GM19324 (cell line): ENCODE measurements at regions not wholly inside any gene's neighbourhood (a gene's known extent, or its start where the extent isn't known, plus 50 kb on each side); places are given as distances from the start of the nearest gene placed in this dataset.

ENCODE experiments used
- ATAC-seq: cut with Tn5 transposase; IDR thresholded peaks from one replicate; pipeline ENCODE4 v1.9.1; 2021; ENCODE audit warnings: mild to moderate bottlenecking, moderate library complexity; ENCODE audit not compliant: unreplicated experiment, low FRiP score

DNA sequence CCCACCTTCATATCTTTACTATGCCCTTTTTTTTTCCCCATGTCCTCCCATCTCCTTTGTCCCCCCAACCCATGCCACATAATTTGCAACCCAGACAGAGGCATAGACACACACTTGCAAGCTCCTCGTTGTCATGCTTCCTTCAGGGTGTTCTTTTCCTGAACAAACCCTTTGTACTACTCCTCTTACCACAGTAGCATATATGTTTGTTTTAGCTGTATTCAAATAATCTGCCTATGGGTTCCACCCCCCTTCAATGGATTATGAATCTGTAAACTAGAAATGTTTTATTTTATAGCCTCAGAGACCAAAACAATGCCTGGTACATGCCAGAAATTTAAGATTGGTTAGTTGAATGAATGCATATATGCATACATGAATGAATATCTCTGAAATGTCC, 307.1 kb upstream of the E2F7 start:
- no peak for ATAC-seq

GRCh38 chr12:77372026-77372425, 306.7 kb upstream of the E2F7 start:
- ATAC-seq: no peak

DNA sequence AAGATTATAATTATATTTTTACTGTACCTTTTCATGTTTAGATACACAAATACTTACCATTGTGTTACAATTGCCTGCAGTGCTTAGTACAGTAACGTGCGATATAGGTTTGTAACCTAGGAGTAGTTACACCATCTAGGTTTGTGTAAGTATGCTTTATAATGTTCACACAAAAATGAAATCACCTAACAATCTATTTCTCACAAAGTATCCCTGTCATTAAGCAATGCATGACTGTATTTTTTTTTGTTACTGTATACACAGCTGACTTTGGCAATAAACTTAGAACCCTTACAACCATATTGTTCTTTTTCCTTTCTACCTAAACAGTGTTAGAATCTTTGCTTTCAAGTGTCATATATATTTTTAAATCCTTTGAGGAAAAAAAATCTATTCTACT, 303.0 kb upstream of the E2F7 start:
- no peak for ATAC-seq

DNA sequence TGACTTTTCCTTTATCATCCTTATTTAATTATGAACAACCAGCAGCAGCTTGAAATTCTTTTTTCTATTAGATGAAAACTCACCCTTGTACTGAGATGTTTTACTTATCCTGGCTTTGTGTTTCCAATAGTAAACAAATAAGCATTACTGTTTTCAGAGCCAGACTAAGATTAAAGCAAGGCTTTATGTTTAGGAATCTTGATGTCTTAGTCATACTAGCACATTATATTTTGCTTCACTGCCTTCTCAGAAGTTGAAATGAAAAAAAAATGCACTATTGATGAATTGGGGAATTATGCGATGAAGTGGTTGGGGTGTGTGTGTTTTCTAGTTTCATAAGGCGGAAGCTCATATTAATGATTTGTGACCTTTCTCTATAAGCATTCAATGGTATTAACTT, 301.2 kb upstream of the E2F7 start:
- ATAC-seq: no peak

DNA sequence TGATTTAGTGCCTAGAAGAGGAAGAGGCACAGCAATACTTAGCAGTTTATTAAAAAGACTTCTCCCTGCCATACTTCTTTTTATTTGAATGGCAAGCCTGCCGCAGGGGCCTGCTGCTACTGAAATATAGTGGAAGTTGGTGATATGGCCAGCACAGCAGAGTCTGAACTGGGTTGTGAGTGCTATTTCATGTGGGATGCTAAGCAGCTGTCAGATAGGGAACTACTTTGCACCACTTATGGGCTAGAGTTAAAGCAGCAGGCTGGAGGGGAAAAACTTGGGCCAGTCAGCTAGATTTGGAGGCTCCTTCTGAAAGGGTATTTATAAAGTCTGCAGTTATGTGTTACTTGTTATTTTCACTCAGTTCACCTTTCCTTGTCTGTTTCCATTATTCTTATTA, 299.0 kb upstream of the E2F7 start:
- no peak for ATAC-seq

DNA sequence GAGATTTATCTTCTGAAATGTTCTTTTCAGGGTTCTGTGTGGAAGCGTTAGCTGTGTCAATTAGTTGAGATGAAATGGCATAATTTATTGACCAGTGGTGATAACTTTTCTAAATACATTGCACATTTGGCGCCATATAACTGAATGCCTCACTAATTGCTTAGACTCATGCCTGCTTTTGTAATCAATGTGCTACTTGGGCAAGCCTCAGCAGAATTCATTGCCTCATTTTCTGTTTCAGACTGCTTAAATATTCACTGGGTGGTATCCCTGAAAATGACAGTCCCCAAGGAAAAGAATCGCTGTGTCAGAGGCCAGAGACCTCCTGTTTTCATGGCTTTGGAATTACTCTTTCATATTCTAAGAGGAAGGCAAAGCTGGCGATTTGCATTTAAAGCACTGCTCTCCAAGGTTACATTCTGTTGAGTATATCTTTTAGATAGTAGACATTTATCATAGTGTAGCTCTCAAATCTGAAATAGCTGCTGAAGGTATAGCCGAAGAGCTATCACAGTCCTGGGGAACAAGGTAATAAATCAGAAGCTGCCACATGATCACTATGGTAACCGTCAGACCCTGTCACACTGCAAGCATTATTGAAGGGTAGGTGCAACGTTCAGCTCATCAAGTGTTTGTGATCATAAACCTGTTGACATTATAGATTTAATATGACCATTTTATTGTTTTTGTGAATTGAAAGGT, 297.3 kb upstream of the E2F7 start:
- ATAC-seq: no peak

DNA sequence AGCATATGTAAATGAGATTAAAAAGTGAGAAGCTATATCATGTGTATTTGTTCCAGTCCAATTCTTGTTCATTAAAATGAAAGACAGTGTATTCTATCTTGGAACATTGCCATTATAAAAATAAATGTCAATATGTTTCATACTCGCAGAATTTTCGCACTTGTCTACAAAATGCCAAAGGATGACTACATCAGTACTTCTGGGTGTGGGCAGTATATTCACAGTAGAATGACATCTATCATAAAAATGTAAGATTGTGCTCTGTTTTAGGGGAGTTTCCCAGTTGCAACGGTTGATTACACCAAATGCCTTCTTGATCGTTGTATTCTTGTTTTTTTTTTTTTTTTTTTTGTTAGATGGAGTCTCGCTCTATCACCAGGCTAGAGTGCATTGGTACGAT, 292.3 kb upstream of the E2F7 start:
- ATAC-seq: no peak

DNA sequence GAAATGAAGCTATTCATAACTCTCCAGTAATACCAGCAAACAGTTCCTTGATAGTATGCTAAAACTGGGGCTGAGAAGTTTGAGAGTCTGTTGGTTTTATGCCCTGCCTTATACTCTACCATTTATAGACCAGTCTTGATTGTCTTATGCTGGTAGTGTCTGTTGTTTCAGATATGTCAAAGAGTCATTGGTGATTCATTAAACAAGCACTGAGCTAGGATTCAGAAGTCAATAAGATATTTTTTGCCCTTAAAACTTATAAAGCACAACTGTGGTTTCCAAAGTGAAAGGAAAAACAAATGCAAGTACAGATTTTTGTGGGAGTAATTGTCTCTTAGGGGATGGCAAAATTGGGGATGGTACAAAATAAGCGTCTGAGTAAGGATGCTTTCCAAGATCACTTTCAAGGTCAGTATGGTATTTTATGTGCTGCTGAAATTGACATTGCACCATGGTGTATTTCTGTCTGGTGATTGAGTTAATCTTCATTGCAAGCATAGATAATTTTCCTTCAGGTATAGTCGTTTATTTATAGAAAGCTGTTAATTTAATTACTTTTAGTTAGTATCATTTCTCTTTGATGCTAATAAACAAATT, 289.5 kb upstream of the E2F7 start:
- ATAC-seq: no peak

GRCh38 chr12:77352946-77353345, 287.6 kb upstream of the E2F7 start:
- no peak for ATAC-seq

DNA sequence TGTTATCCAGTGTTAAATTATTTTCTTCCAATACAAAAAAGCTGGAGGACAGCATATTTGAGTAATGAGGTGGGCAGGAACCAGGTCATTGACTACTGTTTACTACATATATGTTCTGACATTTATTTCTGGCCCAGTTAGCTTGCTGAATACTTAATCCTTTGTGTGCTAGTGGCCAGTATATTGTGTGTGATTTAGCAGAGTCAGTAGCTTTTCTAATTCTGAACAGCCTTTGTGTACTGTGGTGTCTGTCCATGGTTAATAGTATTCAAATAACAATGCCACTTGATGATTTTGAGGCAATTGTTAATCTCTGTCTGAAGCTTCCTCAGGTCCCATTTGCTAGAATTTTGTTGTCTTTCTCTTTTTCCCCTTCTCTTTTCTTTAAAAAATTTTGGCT, 286.5 kb upstream of the E2F7 start:
- no peak for ATAC-seq

GRCh38 chr12:77349689-77350370, 284.5 kb upstream of the E2F7 start:
- no peak for ATAC-seq

DNA sequence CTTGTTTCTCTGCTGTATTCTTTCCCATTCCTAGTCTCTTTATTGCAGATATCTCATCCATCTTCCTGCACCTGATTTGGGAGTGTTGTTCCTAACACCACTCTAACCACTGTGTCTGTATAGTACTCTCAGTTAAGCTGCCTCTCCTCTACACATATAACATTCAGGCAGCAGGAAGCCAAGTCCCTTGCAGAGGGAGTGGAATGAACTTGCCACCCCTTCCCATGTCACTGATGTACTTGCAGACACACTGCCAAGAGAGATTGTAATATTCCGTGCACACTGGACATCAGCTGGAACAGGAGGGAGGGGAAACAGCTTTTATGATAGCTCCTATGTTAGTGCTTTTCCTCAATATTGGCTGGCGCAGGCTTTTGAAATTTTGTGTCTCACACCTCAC, 281.6 kb upstream of the E2F7 start:
- ATAC-seq: no peak

GRCh38 chr12:77345336-77345735, 280.0 kb upstream of the E2F7 start:
- no peak for ATAC-seq

- ATAC-seq: no peak
Measured at GRCh38 chr12:77344651-77345050, 279.3 kb upstream of the E2F7 start.

- ATAC-seq: no peak
Measured at GRCh38 chr12:77343291-77343690, 277.9 kb upstream of the E2F7 start.

- ATAC-seq: no peak
Measured at GRCh38 chr12:77342253-77342652, 276.9 kb upstream of the E2F7 start.

DNA sequence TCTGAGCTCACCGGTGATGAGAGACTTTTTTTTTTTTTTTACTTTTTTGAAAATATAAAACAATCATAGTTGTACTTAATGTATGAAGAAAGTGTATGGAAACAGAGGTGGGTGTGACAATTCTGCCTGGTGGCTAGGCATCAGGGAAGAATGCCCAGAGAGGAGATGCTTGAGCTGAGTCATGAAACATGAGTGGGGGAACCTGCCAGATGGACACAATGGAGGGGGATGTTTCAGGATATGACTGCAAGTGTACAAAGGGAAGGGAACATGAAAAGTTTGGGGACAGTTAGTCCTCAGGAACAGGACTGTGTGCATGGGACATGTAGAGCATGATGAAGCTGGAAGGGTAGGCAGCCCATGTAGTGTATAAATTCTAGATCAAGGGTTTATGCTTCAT, 274.2 kb upstream of the E2F7 start:
- no peak for ATAC-seq

DNA sequence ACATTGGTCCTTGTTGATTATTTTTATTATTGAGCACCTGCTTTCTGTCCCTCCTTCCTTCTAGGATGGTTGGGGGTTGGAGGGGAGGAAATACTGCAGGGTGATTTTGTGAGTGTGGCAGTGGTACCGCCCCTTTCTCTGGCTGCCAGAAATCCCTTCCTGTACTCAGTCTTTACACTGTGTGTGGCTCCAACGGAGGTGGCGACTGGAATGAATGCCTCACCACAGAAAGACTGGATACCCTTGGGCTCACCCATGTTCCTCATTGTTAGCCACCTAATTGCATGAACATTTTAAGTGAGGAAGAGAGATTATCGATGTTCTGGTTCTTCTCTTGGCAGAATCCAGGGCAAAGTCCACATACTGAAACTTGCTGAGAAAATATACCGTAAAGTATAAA, 272.0 kb upstream of the E2F7 start:
- no peak for ATAC-seq

DNA sequence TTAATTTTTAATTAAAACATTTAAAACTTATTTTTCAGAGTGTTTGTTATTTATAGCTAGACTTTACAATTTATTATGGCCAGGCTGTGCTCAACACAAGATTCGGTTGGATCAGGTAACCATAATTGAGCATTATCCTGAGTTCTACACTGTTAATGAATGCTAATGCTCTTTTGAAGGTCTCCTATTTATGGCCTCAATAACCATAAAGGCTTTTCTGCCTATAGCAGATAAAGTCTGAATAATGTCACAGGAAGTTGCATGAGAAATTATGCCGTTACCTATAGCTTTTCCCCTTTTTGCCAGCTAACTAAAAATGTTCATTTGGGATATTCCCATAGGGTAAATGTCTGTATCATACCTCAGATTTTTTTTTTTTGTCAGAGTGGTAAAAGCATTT, 269.4 kb upstream of the E2F7 start:
- ATAC-seq: no peak

- no peak for ATAC-seq
Measured at GRCh38 chr12:77328326-77328725, 263.0 kb upstream of the E2F7 start.

- no peak for ATAC-seq
Measured at GRCh38 chr12:77325511-77326236, 260.3 kb upstream of the E2F7 start.
